IPS DF 19.7 (cell line): ENCODE measurements at regions not wholly inside any gene's neighbourhood (a gene's known extent, or its start where the extent isn't known, plus 50 kb on each side); places are given as distances from the start of the nearest gene placed in this dataset.

Experiments
- DNase-seq: peaks from one replicate; pipeline ENCODE4 v3.0.0-alpha.2; 2013; ENCODE audit warnings: low read depth, low spot score

GRCh38 chr1:59143811-59144210, 153.1 kb upstream of the FGGY start:
- DNase-seq = no peak

- DNase-seq = no peak
Measured at GRCh38 chr1:59144959-59145358, 151.9 kb upstream of the FGGY start.

GRCh38 chr1:59146056-59146455, 150.8 kb upstream of the FGGY start:
- no peak for DNase-seq

GRCh38 chr1:59146651-59147358, 150.1 kb upstream of the FGGY start:
- DNase-seq = no peak

- no peak for DNase-seq
Measured at GRCh38 chr1:59149435-59149834, 147.5 kb upstream of the FGGY start.

GRCh38 chr1:59150577-59151386, 146.1 kb upstream of the FGGY start:
- DNase-seq = no peak

GRCh38 chr1:59151387-59151761, 145.5 kb upstream of the FGGY start:
- DNase-seq = no peak

GRCh38 chr1:59151860-59152259, 145.0 kb upstream of the FGGY start:
- no peak for DNase-seq

GRCh38 chr1:59152511-59152910, 144.4 kb upstream of the FGGY start:
- DNase-seq = no peak

- no peak for DNase-seq
Measured at GRCh38 chr1:59154401-59154800, 142.5 kb upstream of the FGGY start.

GRCh38 chr1:59155351-59155750, 141.5 kb upstream of the FGGY start:
- no peak for DNase-seq

GRCh38 chr1:59156051-59156450, 140.8 kb upstream of the FGGY start:
- no peak for DNase-seq

GRCh38 chr1:59156526-59157199, 140.2 kb upstream of the FGGY start:
- no peak for DNase-seq

GRCh38 chr1:59158321-59158720, 138.6 kb upstream of the FGGY start:
- DNase-seq = no peak

GRCh38 chr1:59159557-59160203, 137.2 kb upstream of the FGGY start:
- no peak for DNase-seq

- no peak for DNase-seq
Measured at GRCh38 chr1:59161136-59161535, 135.8 kb upstream of the FGGY start.

GRCh38 chr1:59162665-59163064, 134.2 kb upstream of the FGGY start:
- no peak for DNase-seq

GRCh38 chr1:59163268-59164092, 133.4 kb upstream of the FGGY start:
- no peak for DNase-seq

- DNase-seq = no peak
Measured at GRCh38 chr1:59164371-59164770, 132.5 kb upstream of the FGGY start.

GRCh38 chr1:59165353-59165752, 131.5 kb upstream of the FGGY start:
- no peak for DNase-seq

GRCh38 chr1:59169703-59170102, 127.2 kb upstream of the FGGY start:
- no peak for DNase-seq
